ENCODE measurements at regions not wholly inside any gene's neighbourhood (a gene's known extent, or its start where the extent isn't known, plus 50 kb on each side); places are given as distances from the start of the nearest gene placed in this dataset.

GRCh38 chr5:17879276-17879675 is 245.0 kb downstream of the TAF11L14 start:
- no peak for TF ChIP-seq CTCF (IDR thresholded peaks at IDR 0.05)
- TF ChIP-seq POLR2A (IDR thresholded peaks at IDR 0.05), result no peak

Measured in Peyer's patch (tissue), 4 donors.